GM18505 (cell line): ENCODE measurements at regions not wholly inside any gene's neighbourhood (a gene's known extent, or its start where the extent isn't known, plus 50 kb on each side); places are given as distances from the start of the nearest gene placed in this dataset.
"Not testable (repeated sequence)": the region's sequence is repeated elsewhere in the genome, so short reads cannot be mapped to it uniquely, and the experiment has no call there.

Experiments
- ATAC-seq: cut with Tn5 transposase; IDR thresholded peaks from one replicate; pipeline ENCODE4 v1.9.1; 2021; ENCODE audit not compliant: unreplicated experiment
- POLR2A ChIP-seq: IDR thresholded peaks from 4 replicates; pipeline ENCODE4 v1.6.1; 2011; ENCODE audit warnings: borderline replicate concordance; ENCODE audit not compliant: insufficient read depth, insufficient read length; ENCODE audit errors: extremely low read depth

DNA sequence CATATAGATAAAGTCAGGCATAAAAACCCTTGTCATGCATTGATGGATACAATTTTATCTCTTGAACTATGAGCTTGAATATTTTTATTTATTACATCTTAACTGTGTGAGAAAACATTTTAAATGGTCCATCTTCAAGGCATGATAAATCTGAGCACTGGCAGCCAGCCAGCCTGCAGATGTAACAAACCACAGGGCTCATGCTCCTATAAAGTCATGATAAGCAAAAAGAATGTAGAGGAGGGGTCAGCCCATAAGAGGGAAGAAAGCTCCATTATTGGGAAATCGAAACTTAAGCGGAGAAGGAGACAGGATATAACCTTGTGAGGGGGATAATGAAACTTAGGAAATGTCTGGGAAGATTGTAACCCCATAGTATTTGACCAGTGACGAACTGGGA lies 839.0 kb downstream of the LRRIQ3 start:
- no peak for ATAC-seq
- no peak for TF ChIP-seq POLR2A

GRCh38 chr1:73356485-73356884 lies 841.5 kb downstream of the LRRIQ3 start:
- no peak for ATAC-seq
- no peak for TF ChIP-seq POLR2A

GRCh38 chr1:73343947-73344346 lies 854.0 kb downstream of the LRRIQ3 start:
- ATAC-seq, result no peak
- no peak for TF ChIP-seq POLR2A

- no peak for TF ChIP-seq POLR2A
- ATAC-seq, result no peak
Observed at GRCh38 chr1:73333847-73334503, 864.0 kb downstream of the LRRIQ3 start.

DNA sequence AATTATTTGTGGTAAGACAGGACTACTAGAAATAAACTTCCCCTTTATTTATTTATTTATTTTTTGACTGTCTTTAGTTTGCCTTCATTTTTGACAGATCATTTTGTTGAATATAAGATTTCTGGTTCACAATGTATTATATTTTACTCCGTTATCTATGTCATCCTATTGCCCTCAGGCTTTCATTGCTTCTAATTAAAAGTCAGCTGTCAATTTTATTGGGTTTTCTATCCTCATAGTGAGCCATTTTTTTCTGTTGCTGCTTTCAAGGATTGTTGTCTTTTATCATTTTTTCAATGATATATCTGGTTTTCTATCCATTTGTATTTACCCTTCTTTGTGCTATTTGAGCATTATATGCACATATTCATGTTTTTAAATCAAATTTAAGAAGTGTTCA lies 866.2 kb downstream of the LRRIQ3 start:
- no peak for ATAC-seq
- no peak for TF ChIP-seq POLR2A

DNA sequence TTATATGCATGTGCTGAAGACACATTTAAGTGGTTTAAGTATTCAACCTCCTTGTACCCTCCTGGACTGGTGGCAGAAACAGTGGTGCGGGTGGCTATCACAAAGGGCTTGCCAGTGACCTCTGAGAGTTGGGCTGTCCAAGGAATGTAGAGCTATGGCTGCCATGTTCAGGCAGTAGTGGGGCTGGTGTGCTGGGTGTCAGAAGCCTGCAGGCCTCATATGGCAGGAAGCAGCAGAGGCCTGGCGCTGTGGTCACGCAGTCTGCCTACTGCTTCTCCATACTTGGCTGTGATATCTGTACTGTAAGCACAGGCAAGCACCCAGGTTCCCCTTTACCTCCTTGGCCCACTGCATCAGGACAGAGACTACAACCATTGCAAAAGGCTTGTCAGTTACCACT lies 870.0 kb downstream of the LRRIQ3 start:
- no peak for ATAC-seq
- TF ChIP-seq POLR2A, result no peak

DNA sequence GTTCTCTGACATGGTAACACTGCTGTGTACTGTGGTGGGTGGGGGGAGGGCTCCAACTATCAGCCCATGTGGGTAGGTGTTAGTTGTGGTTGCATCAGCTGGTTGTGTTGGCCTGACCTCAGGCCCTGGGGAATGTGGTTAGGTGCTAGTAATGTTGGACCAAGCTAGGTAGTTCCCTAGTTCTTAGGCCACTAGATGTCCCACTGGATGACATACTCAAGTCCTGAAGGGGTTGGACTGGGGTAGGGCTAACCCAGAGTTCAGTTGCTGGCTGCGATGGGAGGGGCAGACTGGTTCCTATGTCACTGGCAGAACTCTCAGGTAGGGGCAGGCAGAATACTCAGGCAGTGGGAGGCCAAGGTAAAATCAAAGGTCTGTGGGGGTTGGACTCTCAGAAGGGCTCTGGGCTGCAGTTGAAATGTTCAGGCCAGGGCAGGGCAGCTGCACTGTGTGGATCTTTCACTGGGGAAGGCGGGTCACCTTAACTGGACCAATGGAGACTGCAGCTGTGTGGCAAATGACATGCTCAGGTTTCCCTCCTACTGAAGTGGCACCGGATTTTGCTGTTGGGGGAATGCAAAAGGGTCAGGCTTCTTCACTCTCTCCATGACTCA lies 870.7 kb downstream of the LRRIQ3 start:
- ATAC-seq, result no peak
- no peak for TF ChIP-seq POLR2A

DNA sequence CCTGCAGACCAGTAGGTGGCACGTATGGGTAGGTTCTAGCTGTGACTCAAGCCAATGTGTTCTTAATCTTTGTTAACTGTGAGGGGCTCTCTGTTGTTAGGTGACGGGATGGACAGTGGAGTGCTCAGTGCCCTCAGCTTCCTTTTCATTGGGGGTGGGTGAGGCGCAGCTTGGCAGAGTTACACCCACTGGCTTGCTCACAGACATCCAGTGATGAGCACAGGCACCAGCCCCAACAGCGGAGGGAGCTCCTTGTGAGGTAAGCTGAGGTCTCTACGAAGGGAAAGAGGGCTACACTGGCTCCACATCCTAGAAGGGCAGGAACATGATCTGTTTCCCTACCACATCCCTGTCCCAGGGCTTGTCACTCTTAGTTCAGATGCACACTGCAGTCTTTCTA lies 871.3 kb downstream of the LRRIQ3 start:
- ATAC-seq, result no peak
- TF ChIP-seq POLR2A, result no peak

- no peak for ATAC-seq
Observed at GRCh38 chr1:73310797-73311381, 887.1 kb downstream of the LRRIQ3 start.

DNA sequence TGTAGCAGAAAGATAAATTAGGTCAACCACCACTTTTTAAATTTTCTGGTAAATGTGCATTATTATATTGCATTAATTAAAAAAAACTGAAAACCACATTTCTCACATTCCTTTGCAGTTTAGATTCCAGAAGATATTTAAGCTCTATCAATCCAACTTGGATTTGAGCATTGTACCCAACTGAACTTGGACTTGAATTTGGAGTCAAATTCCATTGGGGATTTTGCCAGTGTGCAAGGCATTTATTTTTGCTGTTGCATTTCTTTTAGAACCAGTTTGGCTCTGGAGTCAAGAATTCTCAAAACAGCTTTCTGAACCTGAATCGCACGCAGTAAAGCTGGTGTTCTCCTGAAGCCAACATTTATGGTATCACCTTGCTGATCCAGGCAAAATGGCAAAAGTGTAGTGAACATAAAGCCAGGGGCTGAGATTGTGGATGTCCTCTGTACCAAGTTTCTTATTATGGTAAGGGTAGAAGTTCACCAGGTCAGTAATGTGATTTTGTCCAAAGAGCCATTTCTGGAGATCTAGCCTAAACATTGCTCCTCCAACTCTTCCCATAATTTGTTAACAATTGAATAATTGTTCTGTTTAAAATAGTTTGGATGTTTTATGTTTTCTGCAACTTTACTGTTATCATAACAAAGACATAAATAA lies 890.9 kb downstream of the LRRIQ3 start:
- no peak for TF ChIP-seq POLR2A

More at GRCh38 chr1:73310797-73311381, 887.1 kb downstream of the LRRIQ3 start:
- TF ChIP-seq POLR2A, result no peak

GRCh38 chr1:73273886-73274285 lies 924.1 kb downstream of the LRRIQ3 start:
- no peak for TF ChIP-seq POLR2A
- ATAC-seq, result no peak

More for the DNA sequence above, 890.9 kb downstream of the LRRIQ3 start:
- ATAC-seq, result no peak

DNA sequence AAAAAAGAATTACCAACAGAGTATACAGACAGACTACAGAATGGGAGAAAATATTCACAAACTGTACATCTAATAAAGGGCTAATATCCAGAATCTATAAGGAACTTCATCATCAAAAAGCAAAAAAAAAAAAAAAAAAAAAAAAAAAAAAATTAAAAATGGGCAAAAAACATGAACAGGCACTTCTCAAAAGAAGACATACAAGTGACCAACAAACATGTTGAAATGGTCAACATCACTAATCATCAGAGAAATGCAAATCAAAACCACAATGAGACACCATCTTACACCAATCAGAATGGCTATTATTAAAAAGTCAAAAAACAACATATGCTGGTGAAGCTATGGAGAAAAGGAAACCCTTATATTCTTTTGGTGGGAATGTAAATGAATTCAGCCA lies 952.8 kb downstream of the LRRIQ3 start:
- ATAC-seq, result not testable (repeated sequence)

DNA sequence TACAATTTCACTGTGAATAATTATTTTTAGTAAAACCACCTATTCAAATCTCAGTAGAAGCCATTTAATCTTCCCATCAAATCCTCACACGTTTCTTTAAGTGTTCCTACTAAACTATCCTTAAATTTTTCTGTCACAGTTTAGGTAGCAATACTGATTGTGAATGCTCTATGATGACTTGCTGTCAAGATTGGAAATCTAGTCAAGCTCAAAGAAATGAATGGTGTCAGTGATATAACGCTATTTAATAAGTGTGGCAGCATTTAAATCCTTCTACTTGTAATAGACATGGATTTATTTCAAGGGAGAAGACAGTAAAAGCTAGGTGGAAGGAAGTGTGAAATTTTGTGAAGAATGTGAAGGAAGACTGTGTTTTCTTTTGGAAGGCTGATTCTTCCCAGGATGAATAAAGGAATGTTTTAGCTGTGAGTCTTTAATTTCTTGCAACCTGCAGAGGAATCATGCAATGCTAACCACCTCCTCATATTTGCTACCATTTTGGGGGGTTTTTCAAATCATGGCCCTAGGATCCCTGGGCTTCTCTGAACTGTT lies 936.7 kb upstream of the NEGR1 start:
- TF ChIP-seq POLR2A, result no peak
- ATAC-seq, result no peak
